ENCODE measurements at regions not wholly inside any gene's neighbourhood (a gene's known extent, or its start where the extent isn't known, plus 50 kb on each side); places are given as distances from the start of the nearest gene placed in this dataset.

- no peak for ATAC-seq
- BruUV-seq (replicated peaks) = no TSS peak
- no peak overlapping the region for H3K9ac ChIP-seq (ENCODE audit: control insufficient read depth, insufficient read depth, low read length)
- H3K4me2 ChIP-seq (ENCODE audit: control insufficient read depth, insufficient read depth) = no peak overlapping the region
- no peak overlapping the region for H3K27ac ChIP-seq (ENCODE audit: control insufficient read depth, insufficient read depth)
- SMC1A ChIA-PET (ENCODE audit: uncharacterized antibody, unreplicated experiment) = interaction anchor here (1.0 kb wide), 1 partner anchor 10 kb away, joined by 3 read pairs; no protein-coding TSS in a partner anchor
- no peaks in the 10 kb centered on the region for H3K79me2 ChIP-seq (ENCODE audit: control insufficient read depth, insufficient read depth, low read length)
- no peaks in the 10 kb centered on the region for H3K4me1 ChIP-seq (ENCODE audit: control insufficient read depth, insufficient read depth, low read length)
- RAD21 ChIA-PET (ENCODE audit: unreplicated experiment) = no interaction called here
- intact Hi-C loops (cut with micrococcal nuclease; ENCODE audit: unreplicated experiment) (loop anchor here (10.0 kb wide), 1 partner anchor 72 kb away; the partner anchor contains the start of gene NDUFS6), in situ Hi-C loops (cut with MboI) (no loop called here)
- no peak overlapping the region for H3K4me3 ChIP-seq
- POLR2A ChIA-PET = interaction anchor here (0.5 kb wide), 1 partner anchor 9 kb away, joined by 3 read pairs; no protein-coding TSS in a partner anchor
- H2AFZ ChIP-seq (ENCODE audit: control insufficient read depth, low read depth, low read length) = no peak overlapping the region
- H4K20me1 ChIP-seq (ENCODE audit: control insufficient read depth, insufficient read depth) = no peaks in the 10 kb centered on the region
- no peak for FAIRE-seq
- H3K9me3 ChIP-seq (replicated peaks; ENCODE audit: control insufficient read depth, insufficient read depth, low read length) = no peaks in the 10 kb centered on the region
- H3K27me3 ChIP-seq (replicated peaks in 1 of 2; ENCODE audit: control insufficient read depth in 2 of 2, insufficient read depth in 2 of 2, low read length in 1 of 2) = peaks cover 0 to 4% of the 10 kb centered on the region in 2 experiments; a peak in 2 of 4 replicates
- WGBS (ENCODE audit: insufficient coverage, insufficient replicate concordance, low lambda C conversion rate, missing lambda C conversion rate) = 16% methylated on average over 9 of the region's 9 CpGs
- no peaks in the 10 kb centered on the region for H3K36me3 ChIP-seq (ENCODE audit: control insufficient read depth in 2 of 2, insufficient read depth in 2 of 2, low read length in 1 of 2)
- no peak for DNase-seq (ENCODE audit: low read depth, low spot score)
- CTCF ChIA-PET = no interaction called here
- TF ChIP-seq, protein P1, sequence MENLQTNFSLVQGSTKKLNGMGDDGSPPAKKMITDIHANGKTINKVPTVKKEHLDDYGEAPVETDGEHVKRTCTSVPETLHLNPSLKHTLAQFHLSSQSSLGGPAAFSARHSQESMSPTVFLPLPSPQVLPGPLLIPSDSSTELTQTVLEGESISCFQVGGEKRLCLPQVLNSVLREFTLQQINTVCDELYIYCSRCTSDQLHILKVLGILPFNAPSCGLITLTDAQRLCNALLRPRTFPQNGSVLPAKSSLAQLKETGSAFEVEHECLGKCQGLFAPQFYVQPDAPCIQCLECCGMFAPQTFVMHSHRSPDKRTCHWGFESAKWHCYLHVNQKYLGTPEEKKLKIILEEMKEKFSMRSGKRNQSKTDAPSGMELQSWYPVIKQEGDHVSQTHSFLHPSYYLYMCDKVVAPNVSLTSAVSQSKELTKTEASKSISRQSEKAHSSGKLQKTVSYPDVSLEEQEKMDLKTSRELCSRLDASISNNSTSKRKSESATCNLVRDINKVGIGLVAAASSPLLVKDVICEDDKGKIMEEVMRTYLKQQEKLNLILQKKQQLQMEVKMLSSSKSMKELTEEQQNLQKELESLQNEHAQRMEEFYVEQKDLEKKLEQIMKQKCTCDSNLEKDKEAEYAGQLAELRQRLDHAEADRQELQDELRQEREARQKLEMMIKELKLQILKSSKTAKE (IDR thresholded peaks at IDR 0.05; ENCODE audit: low read depth, poor library complexity, severe bottlenecking) = no peak
- TF ChIP-seq HCFC1 (IDR thresholded peaks at IDR 0.05; ENCODE audit: low read length) (no peak), STAT3 (IDR thresholded peaks at IDR 0.05; ENCODE audit: low read depth, low read length) (no peak), HDAC6 (IDR thresholded peaks at IDR 0.05; ENCODE audit: unreplicated experiment) (no peak), E2F8 (IDR thresholded peaks at IDR 0.05; ENCODE audit: low read depth, partially characterized antibody) (no peak), CHD2 (IDR thresholded peaks at IDR 0.05; ENCODE audit: borderline replicate concordance, low read depth, low read length) (no peak), SP1 (IDR thresholded peaks at IDR 0.05; ENCODE audit: low read depth, low read length) (no peak), GABPA (IDR thresholded peaks at IDR 0.05; ENCODE audit: low read depth) (no peak), TCF3 (IDR thresholded peaks at IDR 0.05; ENCODE audit: borderline replicate concordance, insufficient read depth, low read depth, low read length) (no peak), FOXM1 (IDR thresholded peaks at IDR 0.05; ENCODE audit: low read depth, low read length) (no peak), SIN3A (IDR thresholded peaks at IDR 0.05; ENCODE audit: low read depth, low read length) (no peak), ATF7 (IDR thresholded peaks at IDR 0.05; ENCODE audit: low read depth) (no peak), TAF1 (IDR thresholded peaks at IDR 0.05; ENCODE audit: borderline replicate concordance, low read depth, low read length) (no peak), EZH2 (IDR thresholded peaks at IDR 0.05; ENCODE audit: borderline replicate concordance, control insufficient read depth, low read depth, low read length) (no peak), NR2C2 (IDR thresholded peaks at IDR 0.05; ENCODE audit: borderline replicate concordance, control insufficient read depth, insufficient read length, low read depth) (no peak), WRNIP1 (IDR thresholded peaks at IDR 0.05; ENCODE audit: borderline replicate concordance, low read depth, low read length) (no peak), IKZF2 (IDR thresholded peaks at IDR 0.05) (no peak), ZNF217 (IDR thresholded peaks at IDR 0.05) (no peak), USF1 (IDR thresholded peaks at IDR 0.05; ENCODE audit: borderline replicate concordance, extremely low read length, insufficient read depth, low read depth, low read length) (no peak)
Observed at GRCh38 chr5:1732238-1732941, 67.2 kb downstream of the MRPL36 start.

Data from GM12878 (cell line).